ENCODE measurements at regions not wholly inside any gene's neighbourhood (a gene's known extent, or its start where the extent isn't known, plus 50 kb on each side); places are given as distances from the start of the nearest gene placed in this dataset.
"Not testable (repeated sequence)": the region's sequence is repeated elsewhere in the genome, so short reads cannot be mapped to it uniquely, and the experiment has no call there.

DNA sequence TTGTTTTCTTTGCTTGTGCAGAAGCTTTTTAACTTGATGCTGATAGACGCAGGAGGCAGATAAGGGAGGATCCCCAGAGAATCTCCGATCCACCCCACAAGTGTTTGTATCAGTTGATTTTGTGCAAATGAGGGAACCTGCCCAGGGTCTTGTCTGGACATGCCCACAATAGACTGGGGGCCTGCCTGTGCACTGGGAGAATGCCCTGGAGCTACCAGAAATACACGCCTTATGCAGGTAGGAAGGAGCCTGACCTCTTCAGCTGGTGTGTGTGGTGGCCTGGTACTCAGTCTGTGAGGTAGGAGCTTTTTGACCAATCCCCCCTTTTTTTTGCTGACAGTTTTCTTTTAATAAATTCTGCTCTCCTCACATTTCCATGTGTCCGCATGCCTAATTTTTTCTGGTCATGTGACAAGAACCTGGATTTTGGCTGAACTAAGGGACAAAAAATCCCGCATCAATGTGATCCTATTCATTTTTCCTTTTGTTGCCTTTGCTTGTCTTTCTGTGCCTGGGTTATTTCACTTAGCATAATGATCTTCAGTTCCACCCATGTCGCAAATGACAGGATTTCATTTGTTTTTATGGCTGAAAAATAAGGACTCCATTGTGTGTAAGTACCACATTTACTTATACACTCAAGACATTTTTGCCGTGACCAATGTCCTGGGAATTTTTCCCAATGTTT, 430.6 kb upstream of the NRG3 start:
- no peak for DNase-seq (ENCODE audit: low spot score)

DNA sequence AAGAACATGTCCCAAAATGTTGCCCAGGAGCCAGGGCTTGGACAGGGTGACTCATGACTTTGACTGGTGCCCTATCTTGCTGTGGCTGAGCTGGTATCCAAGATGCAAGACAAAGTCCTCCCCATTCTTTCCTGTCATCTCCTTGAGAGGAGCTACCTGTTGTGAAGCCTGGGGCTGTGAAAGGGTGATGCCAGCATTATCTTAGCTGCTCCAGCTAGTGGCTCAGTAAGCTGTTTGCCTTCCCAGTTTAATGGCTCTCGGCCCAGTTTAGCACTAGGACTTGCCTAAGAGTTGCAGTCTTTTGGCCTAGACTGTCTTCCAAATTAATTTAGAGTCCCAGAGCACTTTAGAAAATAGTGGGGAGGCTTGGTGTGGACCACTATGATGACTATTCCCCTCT, 424.3 kb upstream of the NRG3 start:
- no peak for DNase-seq (ENCODE audit: low spot score)

DNA sequence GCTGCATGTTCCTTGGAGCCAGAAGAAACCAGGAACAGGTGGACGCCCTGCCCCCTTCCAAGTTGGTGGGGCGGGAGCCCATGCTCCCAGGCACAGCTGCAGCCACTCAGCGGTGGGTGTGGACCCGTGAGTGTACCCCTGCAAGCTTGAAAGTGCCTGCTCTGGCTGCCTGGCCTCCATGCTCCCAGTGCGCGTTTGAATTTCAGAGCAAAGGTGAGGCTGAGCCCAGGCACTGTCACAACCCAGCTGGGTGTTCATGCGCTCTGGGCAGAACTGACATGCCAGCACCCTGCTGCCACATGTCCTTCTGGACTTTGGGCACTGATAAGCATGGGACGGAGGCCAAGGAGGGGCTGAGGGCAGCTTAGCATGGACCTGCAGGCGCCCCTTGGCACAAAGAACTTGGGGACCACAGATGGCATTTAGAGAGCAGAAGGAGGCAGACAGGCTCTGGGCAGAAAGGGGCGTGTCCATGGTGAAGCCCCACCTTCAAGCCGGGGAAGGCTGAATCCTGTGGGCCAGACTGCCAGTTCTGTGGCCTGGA, 402.0 kb upstream of the NRG3 start:
- no peak for DNase-seq (ENCODE audit: low spot score)

DNA sequence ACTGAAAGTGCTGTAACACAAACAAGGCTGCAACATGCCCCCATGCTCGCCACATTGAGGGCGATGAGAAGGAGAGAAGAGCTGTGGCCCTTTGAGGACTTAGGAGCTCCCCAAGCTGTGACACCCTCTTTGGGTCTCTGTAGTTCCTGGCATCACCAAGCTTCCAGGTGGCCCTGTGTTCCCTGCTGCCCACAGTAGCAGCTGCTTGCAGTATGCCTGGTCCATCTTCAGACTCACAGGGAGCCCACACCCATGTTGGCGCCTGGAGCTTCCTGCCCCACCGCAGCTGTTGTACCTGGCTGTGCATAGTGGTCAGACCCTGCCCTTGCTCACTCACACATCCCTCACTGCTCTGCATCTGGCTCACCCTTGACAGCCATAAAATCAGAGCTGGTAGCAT, 401.2 kb upstream of the NRG3 start:
- no peak for DNase-seq (ENCODE audit: low spot score)

DNA sequence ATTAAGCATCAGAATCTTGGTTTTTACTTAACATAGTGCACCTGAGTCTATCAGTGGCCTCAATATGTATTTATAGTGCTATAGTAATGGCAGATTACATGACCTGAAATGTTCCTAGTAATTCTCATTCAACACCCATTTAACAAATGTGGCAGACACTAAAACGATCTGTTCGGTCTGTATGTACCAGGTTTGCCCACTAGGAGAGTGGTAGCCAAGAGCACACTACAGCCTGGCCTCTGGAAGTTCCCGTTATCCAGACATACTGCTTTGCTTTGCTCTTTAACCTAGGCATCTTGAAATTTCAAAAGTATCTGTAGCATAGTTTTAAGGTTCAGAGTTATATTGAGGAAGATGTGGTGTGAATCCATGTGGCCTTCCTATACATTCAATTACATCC, 395.7 kb upstream of the NRG3 start:
- no peak for DNase-seq (ENCODE audit: low spot score)

DNA sequence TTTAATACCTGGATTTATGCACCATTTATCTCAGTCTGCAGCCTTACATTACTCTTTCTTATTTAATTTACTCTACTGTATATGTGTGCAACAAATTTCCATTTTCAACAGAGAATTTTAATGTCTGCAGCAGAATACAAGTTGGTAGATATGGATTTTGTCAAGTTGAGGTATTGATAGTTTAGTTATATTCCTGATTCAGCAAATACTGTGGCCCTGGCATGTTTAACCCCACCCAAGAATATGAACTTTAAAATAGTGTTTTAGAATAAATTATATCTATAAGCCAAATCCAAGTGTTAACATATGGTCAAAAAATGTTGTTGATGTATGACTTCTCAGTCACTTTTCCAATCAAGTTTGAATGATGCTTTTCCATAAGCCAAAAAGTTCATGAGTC, 378.4 kb upstream of the NRG3 start:
- DNase-seq (ENCODE audit: low spot score) = no peak

DNA sequence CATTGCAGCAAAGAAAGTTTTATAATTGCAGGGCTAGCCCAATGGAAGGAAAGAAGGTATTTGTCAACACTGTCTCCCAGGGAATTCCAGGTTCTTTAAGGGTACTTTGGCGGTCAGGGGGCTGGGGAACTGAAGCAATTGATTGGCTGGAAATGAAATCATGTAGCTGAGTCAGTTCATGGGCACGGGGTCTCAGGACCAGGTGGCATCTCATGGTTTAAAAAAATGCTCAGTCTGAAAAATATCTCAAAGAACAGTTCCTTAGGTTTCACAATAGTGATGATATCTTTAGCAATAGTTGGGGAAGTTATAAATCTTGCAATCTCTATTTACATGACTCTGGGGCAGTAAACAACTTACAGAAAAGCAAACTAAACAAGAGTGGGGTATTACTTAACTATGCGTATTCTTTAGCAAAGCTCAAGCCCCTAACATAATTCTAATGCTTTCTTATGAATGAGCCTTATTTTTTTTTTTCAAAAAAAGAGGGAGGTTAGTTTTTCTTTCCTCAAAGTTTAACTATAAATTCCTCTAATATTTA, 376.9 kb upstream of the NRG3 start:
- no peak for DNase-seq (ENCODE audit: low spot score)

DNA sequence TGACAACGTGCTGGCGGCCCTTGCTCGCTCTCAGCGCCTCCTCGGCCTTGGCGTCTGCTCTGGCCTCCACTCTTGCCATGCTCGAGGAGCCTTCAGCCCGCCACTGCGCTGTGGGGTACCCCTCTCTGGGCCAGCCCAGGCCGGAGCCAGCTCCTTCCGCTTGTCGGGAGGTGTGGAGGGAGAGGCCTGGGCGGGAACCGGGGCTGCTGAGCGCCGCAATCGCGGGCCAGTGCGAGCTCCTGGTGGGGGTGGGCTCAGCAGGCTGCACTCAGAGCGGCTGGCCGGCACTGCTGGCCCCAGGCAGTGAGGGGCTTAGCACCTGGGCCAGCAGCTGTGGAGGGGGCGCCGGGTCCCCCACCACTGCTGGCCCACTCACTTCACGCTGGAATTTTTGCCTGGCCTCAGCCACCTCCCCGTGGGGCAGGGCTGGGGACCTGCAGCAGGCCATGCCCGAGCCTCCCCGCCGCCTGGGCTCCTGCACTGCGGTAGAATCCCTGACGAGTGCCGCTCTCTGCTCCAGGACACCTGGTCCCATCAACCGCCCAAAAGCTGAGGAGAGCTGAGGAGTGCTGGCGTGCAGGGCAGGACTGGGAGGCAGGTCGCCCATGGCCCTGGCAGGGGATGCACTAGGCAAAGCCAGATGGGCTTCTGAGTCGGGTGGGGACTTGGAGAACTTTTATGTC, 372.2 kb upstream of the NRG3 start:
- DNase-seq (ENCODE audit: low spot score) = no peak

DNA sequence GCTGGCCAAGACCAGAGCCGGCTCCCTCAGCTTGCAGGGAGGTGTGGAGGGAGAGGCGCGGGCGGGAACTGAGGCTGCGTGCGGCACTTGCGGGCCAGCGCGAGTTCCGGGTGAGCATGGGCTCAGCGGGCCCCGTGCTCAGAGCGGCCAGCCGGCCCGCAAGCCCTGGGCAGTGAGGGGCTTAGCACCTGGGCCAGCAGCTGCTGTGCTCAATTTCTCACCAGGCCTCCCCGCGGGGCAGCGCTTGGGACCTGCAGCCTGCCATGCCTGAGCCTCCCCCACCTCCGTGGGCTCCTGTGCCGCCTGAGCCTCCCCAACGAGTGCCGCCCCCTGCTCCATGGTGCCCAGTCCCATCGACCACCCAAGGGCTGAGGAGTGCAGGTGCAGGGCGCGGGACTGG, 369.2 kb upstream of the NRG3 start:
- not testable (repeated sequence) for DNase-seq (ENCODE audit: low spot score)

DNA sequence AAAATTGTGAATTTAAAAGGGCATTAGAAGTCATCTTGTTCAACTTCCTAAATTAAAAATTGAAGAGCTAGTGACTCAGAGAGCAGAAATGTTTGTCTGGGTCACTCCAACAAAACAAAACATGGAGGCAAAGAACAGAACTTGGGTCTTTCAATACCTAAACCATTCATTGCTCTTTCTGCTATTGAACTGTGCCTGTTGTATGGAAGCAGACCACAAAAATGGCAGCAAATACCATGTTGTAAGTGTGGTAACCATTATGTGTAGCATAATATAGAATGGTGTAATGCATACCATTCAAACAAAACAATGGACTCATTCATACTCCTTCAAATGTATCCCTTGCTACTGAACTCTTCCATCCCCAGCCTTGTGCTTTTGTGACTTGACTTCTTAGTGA, 360.2 kb upstream of the NRG3 start:
- DNase-seq (ENCODE audit: low spot score) = no peak

DNA sequence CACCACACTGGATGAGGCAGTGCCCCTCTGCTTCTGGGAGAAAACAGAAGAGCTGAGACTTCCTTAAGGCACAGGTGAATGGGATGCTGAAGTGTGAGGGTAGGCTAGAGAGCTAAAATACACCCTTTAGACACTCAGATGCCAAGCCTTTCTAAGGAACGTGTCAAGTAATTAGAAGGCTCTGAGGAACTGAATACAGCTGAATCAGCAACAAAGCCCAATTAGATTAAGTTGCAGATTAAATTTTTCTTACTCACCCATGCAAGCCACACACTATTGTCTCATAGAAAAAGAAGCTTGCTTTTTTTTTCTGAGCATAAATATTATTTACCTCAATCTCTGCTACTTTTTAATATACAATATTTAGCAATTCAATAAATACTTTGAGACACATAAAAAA, 354.3 kb upstream of the NRG3 start:
- no peak for DNase-seq (ENCODE audit: low spot score)

DNA sequence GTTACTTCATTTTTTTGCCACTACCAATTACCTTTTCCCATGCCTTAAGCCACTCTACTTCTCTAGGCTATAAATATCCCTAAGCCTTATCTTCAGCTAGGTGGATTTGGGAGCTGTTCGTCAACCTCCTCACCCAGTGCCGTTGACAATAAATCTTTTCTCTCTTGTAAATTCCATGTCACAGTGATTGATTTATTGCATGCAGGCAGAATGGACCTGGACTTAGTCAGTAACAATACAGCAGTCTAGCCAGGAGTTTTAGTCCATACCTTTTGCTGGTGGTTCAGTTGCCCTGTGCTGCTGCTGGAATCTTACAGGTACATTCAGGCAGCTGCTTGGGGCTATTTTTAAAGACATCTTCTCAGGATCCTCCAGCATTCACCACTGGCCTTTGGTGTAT, 350.5 kb upstream of the NRG3 start:
- no peak for DNase-seq (ENCODE audit: low spot score)

DNA sequence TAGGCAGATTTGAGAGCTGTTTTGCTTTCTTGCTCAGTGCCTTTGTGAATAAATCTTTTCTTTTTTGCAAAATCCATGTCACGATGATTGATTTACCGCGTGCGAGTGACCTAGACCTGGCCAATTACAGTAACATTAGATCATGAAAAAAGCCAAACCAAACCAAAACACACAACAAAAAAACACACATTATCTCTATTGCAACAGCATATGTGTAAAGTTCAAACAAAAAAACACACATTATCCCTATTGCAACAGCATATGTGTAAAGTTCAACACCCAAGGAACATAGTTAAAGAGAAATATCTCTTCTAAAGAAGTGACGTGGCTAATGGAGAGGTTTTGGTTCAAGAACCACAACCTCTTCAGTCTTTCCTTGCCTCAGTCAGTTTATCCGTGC, 342.6 kb upstream of the NRG3 start:
- DNase-seq (ENCODE audit: low spot score) = no peak

DNA sequence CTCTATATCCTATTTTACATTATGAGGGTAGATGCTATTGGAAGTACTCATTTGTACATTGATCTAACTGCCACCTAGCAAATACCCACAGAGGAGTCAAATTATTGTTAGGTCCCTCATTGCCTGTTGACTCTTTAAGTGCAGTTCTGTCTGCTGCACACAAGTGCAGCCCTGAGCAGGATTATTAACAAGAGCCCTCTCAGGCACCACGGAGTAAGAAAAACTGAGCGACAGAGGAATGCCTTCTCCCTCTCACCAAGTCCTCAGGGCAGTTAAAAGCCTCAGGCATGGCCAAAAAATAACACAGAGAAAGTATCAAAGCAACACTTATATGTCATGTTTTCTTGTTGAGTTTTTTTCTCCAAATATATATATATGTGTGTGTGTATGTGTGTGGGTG, 340.0 kb upstream of the NRG3 start:
- no peak for DNase-seq (ENCODE audit: low spot score)

DNA sequence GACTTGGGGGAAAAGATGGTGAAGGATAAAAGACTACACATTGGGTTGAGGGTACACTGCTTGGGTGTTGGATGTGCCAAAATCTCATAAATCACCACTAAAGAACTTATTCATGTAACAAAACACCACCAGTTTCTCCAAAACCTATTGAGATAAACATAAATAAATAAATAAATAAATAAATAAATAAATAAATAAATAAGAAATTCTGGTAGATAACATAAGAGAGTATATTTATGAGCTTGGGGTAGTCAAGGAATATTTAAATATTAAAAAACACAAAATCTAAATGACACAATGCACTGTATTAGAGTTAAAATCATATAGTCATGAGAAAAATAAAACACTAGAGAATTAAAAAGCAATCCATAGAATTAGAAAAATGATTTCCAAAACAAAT, 333.5 kb upstream of the NRG3 start:
- DNase-seq (ENCODE audit: low spot score) = no peak

DNA sequence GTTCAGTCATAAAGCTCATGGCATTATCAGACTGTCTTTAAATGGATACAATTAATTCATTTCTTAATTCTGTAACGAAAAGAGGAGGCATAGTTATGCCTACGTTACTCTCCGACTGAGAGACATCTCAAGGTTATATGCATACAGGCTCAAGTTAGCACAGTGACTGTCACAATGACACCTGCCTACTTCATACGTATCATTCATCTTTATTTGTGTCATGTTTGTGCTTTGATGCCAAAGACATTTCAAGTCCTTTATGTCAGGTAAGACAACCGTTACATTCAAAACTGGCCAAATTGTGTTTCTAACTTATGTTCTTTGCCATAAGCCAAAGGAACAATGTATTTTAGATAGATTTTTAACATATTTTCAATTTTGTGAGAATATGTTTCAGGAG, 328.8 kb upstream of the NRG3 start:
- no peak for DNase-seq (ENCODE audit: low spot score)

DNA sequence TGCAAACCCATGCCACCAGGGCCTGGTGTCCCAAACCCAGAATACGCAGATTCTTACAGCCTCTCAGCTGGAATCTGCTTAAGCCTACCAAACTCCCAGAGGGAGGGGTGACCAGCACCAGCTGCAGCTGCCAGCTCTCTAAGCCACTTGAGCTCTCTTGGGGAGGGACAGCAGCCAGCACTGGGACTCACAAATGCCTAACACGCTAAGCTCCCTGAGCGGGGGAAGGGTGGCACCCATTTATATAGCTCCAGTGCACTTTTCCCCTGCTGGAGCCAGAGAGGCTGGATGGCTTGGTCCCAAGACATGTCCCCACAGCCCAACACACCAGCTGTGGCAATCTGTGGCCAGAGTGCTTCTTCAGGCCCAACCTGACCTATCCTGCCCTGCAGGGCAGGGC, 326.8 kb upstream of the NRG3 start:
- peak; percentile 46 for DNase-seq (ENCODE audit: low spot score)

DNA sequence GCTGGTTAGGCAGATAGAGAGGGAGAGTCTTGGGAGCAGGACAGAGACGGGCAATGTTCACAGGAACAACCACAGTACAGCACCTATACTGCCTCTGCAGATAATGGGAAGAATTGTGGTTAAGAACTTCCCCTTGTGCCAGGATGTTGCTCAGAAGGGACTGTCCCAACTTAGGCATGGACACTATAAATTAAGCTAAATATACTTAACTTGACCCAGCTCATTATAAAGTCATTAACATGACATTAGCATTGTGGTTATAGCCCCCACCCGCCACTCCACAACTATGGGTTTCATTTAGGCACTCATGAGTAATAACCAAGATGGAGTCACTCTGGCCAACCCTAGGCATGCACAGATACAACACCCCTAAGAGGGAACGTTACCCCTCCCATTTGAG, 310.9 kb upstream of the NRG3 start:
- DNase-seq (ENCODE audit: low spot score) = no peak

DNA sequence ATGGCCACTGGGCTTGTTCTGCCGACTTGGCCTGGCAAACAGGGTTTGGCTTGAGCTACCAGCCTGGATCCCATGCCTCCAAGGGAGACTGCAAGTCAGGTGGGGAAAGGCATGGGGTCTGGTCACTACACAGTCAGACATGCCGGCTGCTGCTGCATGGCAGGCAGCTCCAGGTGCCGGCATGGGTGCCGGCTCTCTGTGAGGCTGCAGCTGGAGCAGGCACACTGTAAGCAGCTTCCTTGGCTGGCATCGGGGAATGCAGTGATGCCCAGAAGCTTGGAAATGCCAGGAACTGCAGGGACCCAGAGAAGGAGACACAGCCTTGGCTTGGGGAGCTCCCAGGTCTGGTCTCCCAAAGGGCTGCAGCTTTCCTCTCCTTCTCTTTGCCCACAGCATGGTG, 305.5 kb upstream of the NRG3 start:
- peak; percentile 41 for DNase-seq (ENCODE audit: low spot score)

DNA sequence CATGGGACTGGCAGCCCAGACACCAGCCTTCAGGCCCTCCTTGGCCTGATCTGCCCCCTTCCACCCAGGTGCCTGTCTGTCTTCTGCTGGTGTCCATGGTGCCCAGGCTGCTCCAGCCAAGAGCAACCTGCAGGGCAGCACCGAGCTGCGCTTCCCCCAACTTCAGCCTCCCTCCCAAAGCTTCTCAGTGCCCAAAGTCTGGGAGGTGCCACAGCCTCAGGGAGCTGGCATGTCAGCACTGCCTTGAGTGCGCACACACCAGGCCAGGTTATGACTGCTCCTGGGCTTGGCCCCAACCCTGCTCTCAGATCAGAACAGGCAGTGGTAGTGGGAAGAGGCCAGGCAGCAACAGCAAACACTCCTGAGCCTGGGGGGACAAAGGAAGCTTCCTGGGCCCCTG, 304.6 kb upstream of the NRG3 start:
- DNase-seq (ENCODE audit: low spot score) = peak; percentile 41

DNA sequence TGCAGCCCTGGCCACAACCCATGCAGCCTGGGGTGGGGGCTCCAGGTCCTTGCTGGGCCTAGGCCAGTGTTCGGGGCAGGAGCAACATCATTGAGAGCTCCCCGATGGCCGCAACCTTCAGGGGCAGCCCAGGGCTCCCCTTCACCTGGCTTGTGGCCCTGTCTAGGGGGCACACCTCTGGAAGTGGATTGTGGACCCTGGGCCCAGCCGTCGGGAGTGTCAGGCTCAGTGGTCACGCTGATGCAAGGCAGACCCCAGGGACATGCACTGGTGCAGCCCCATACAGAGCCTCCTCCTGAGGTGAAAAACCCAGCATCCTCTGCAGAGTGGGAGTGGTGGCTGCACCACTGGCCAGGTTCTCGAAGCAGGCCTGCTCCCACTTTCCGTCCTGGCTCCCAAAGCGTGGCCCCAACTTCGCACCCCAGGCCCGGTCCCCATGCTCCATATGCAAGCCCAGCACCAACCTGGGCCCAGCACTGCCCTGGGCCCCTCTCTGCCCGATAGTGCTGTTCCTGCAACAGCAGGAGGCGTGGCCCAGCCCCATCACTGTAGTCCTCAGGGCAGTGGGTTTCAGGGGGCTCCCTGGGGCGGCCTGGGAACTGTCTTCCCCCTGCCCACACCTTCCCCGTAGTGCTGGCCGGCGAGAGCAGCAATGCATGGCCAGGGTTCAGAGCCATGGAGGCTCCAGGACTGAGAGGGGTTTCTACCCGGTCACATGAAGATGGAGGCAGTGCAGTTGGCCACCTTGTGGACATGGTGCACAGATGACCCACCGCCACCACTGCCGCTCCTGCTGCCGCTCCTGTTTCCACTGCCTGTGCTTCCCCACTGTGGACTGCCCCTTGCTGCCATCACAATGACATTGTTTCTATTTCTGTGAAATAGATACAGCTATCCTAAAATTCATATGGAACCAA, 303.9 kb upstream of the NRG3 start:
- DNase-seq (ENCODE audit: low spot score) = peak; percentile 32

DNA sequence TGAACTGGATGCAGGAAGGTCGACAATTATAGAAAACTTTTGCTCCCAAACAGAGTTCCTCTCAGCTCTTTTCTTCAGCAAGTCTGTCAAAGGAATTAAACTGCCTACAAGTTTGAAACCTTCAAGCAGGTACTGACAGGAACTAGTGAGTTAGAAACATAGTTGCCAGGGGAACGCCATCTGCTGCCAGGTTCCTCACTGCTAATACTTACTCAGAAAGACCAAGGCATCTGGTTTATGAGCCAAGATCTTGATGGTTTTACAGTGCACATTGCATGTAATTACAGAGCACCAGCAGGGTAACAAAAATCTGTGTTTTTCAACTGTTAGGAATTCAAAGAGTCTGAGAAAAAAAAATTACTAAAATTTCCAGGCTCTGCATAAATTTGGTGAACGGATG, 300.0 kb upstream of the NRG3 start:
- no peak for DNase-seq (ENCODE audit: low spot score)

DNA sequence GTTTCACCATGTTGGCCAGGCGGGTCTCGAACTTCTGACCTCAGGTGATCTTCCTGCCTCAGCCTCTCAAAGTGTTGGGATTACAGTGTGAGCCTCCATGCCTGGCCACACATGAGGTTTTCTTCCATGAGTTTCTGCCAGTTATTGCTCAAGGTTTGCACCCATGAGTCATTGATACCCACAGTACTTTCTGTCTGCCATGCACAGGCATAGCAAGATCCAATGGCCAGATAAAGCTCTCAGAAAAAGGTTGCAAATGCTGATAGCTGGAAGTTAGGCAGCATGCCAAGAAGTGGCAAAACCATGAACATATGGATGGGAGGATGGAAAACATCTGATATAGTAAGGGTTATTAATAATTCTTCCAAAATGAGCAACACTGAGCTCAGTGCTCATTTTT, 298.7 kb upstream of the NRG3 start:
- DNase-seq (ENCODE audit: low spot score) = no peak
